Right atrium auricular region (tissue), 2 donors: ENCODE measurements at regions not wholly inside any gene's neighbourhood (a gene's known extent, or its start where the extent isn't known, plus 50 kb on each side); places are given as distances from the start of the nearest gene placed in this dataset.

Source experiments
- DNase-seq: peaks from one replicate; pipeline ENCODE4 v3.0.0-alpha.2; 2019; ENCODE audit warnings: low spot score
- H3K27ac ChIP-seq, 2 donors: fragments of 200-600 bp; sonication (generic); 1 replicate in 1 of 2; 2 replicates in 1 of 2; pipeline ENCODE4 v1.5.1; 2016 to 2019
- H3K27me3 ChIP-seq, 2 donors: fragments of 200-600 bp; sonication (generic); one replicate each; pipeline versions ENCODE4 v1.5.1 to v1.6.0; 2017 to 2019
- H3K36me3 ChIP-seq: fragments of 200-600 bp; sonication (generic); one replicate; pipeline ENCODE4 v1.5.1; 2016
- H3K4me1 ChIP-seq, 2 donors: fragments of 200-600 bp; sonication (generic); one replicate each; pipeline versions ENCODE4 v1.5.1 to v1.6.0; 2017 to 2019
- H3K4me3 ChIP-seq, 2 donors: fragments of 200-600 bp; sonication (generic); 1 replicate in 1 of 2; 2 replicates in 1 of 2; pipeline ENCODE4 v1.5.1; 2017 to 2019; ENCODE audit warnings: mild to moderate bottlenecking in 1 of 2, moderate library complexity in 1 of 2
- H3K9me3 ChIP-seq, 2 donors: fragments of 200-600 bp; sonication (generic); one replicate each; pipeline ENCODE4 v1.5.1; 2019
- TF ChIP-seq, protein P1 (sequence below), 2 donors: fragments of 200-600 bp; sonication (generic); IDR thresholded peaks; one replicate each; pipeline ENCODE4 v1.5.1; 2019; ENCODE audit warnings: antibody characterized with exemption in 2 of 2

DNA sequence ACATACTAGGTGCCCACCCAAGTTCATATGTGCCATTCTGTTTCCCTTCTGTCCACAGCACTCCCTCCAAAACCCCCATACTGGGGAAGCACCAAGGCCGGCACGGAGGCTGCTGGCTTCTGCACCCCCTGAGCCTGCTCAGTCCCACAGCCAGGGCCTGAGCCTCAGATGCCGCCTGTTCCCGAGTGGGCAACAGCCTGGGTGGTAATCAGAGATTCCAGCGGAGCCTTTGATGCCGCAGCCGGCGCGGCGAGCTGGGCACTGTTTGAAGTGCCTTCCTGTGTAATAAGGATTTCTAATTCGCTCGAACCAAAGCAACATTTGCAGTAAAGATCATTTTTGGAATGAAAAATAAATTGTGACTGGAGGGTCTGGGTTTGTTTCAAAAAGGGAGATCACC is 460.3 kb downstream of the SOX6 start:
- TF ChIP-seq, protein P1, sequence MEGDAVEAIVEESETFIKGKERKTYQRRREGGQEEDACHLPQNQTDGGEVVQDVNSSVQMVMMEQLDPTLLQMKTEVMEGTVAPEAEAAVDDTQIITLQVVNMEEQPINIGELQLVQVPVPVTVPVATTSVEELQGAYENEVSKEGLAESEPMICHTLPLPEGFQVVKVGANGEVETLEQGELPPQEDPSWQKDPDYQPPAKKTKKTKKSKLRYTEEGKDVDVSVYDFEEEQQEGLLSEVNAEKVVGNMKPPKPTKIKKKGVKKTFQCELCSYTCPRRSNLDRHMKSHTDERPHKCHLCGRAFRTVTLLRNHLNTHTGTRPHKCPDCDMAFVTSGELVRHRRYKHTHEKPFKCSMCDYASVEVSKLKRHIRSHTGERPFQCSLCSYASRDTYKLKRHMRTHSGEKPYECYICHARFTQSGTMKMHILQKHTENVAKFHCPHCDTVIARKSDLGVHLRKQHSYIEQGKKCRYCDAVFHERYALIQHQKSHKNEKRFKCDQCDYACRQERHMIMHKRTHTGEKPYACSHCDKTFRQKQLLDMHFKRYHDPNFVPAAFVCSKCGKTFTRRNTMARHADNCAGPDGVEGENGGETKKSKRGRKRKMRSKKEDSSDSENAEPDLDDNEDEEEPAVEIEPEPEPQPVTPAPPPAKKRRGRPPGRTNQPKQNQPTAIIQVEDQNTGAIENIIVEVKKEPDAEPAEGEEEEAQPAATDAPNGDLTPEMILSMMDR (IDR thresholded peaks at IDR 0.05) = no peak
- H3K27ac ChIP-seq = no peak overlapping the region

DNA sequence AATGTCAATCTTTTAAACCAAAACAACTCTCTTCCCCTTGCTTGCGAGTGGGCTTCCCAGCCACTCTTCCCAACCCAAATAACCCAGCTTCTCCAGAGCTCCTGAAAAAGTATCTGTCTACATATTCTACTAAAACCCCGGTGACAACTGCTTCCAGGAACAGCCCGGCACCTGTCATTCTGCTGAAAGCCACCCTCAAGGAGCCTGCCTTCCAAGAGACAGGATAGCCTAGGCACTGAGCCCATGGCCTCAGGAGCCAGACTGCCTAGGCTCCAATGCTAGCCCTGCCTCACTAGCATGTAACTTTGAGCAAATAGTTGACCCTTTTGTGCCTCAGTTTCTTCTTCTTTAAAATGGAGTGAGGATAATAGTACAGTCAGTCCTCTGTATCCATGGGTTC is 459.8 kb downstream of the SOX6 start:
- TF ChIP-seq, protein P1 (IDR thresholded peaks at IDR 0.05) = no peak
- H3K4me1 ChIP-seq = peaks cover 0 to 15% of the 10 kb centered on the region in 2 donors
- H3K27me3 ChIP-seq = no peaks in the 10 kb centered on the region
- H3K4me3 ChIP-seq = no peak overlapping the region
- H3K36me3 ChIP-seq = no peaks in the 10 kb centered on the region
- H3K27ac ChIP-seq = no peak overlapping the region
- H3K9me3 ChIP-seq = no peaks in the 10 kb centered on the region
- DNase-seq = no peak

More for the DNA sequence above, 460.3 kb downstream of the SOX6 start:
- Histone ChIP-seq H3K36me3 (no peaks in the 10 kb centered on the region), H3K9me3 (no peaks in the 10 kb centered on the region), H3K4me3 (no peak overlapping the region), H3K4me1 (peaks cover 0 to 11% of the 10 kb centered on the region in 2 donors), H3K27me3 (no peaks in the 10 kb centered on the region)
- DNase-seq = no peak

DNA sequence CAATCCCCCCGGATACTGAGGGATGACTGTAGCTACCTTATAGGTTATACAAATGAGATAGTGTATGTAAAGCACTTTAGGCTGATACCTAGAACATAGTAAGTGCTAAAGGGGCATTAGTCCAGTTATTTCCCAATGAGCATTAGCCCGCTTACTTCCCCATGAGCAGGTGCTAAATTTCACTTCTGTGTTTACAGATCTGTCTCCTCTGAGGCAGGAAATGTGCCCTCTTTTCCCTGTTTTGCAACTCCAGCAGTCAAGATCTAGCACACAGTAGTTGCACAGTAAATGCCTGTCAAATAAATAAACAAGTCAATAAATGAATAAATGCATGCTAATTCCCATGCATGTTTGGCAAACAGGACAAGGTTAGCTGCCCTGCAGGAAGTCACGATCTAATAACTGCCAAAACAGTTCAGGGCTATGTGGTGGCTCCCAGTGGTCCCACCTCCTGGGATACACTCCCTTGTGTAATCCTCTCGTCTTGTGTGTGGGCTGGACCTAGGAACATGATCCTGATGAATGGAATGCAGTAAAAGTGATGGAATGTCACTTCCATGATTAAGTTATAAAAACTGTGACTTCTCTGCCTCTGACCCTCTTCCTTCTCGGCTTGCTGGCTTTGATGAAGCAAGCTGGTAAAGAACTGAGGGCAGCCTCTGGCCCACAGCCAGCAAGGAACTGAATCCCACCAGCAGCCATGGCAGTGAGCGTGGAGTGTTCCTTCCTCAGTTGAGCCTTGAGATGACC is 459.0 kb downstream of the SOX6 start:
- Histone ChIP-seq H3K4me3 (no peak overlapping the region), H3K4me1 (peaks cover 0 to 19% of the 10 kb centered on the region in 2 donors), H3K36me3 (no peaks in the 10 kb centered on the region), H3K27ac (no peak overlapping the region), H3K9me3 (no peaks in the 10 kb centered on the region), H3K27me3 (no peaks in the 10 kb centered on the region)
- no peak for DNase-seq
- TF ChIP-seq, protein P1 (IDR thresholded peaks at IDR 0.05) = no peak

DNA sequence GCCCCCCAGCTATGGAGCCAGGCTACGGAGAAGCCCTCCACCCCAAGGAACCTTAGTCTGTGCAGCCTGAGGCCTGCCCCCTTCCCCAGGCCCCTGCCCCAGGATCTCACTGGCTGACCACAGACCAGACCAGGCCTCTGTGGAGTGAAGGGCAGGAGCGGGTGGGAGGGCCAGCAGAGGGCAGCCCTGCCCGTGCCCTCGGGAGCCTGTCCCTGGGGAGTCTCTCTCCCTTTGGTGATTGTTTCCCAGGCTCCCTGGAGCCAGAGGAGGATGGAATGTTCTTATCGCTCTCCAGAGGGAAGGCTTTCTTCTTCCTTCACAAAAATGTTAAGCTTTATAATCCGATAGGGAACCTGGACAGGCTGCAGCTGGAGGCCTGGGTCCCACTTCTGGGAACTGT is 455.3 kb downstream of the SOX6 start:
- H3K9me3 ChIP-seq = no peaks in the 10 kb centered on the region
- DNase-seq = no peak
- no peaks in the 10 kb centered on the region for H3K36me3 ChIP-seq
- peaks cover 0 to 8% of the 10 kb centered on the region in 2 donors for H3K4me1 ChIP-seq
- no peaks in the 10 kb centered on the region for H3K27me3 ChIP-seq
- TF ChIP-seq, protein P1 (IDR thresholded peaks at IDR 0.05) = peak; percentile 18 to 67
- no peak overlapping the region for H3K27ac ChIP-seq
- H3K4me3 ChIP-seq = no peak overlapping the region

DNA sequence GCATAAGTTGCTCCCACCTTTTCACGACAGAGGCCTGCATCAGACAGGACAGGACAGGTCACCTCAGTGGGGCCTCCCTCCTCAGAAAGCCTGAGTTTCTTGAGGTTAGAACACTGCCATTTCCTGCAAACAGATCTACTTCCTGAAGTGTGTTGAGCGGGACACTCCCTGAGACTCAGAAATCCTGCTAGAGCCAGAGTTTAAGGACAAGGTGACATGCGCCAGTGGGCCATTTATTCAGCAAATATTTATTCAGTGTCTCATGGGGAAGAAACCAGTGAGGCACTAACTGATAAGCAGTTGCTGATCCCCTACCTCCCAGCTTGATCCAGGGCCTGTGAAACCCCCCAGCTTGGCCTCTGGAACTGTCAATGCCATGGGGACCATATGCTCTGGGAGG is 454.6 kb downstream of the SOX6 start:
- TF ChIP-seq, protein P1 (IDR thresholded peaks at IDR 0.05) = no peak
- no peak overlapping the region for H3K27ac ChIP-seq
- H3K4me3 ChIP-seq = no peak overlapping the region
- no peaks in the 10 kb centered on the region for H3K27me3 ChIP-seq
- no peaks in the 10 kb centered on the region for H3K36me3 ChIP-seq
- H3K9me3 ChIP-seq = no peaks in the 10 kb centered on the region
- peaks cover 0 to 8% of the 10 kb centered on the region in 2 donors for H3K4me1 ChIP-seq
- DNase-seq = no peak

DNA sequence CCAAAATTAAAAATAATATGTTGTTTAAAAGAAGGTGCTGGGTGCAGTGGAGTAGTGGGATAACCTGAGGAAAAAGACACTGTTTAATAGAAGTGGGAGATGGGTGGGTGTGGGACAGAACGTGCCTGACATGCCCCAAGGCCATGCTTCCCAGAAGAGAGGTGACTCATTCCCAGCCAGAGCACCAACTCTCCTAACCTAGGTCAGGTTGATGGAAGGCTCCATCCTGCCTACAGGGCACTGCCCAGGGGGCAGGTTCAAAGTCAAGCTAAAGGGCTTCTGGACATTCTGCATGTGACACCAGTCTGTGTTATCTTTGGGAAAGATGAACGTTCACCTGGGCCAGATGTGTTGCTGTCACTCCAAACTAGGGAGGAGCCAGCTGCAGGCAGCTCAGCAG is 453.1 kb downstream of the SOX6 start:
- Histone ChIP-seq H3K4me1 (peaks cover 0 to 8% of the 10 kb centered on the region in 2 donors), H3K27me3 (no peaks in the 10 kb centered on the region), H3K27ac (no peak overlapping the region), H3K4me3 (no peak overlapping the region), H3K9me3 (no peaks in the 10 kb centered on the region), H3K36me3 (no peaks in the 10 kb centered on the region)
- no peak for DNase-seq
- TF ChIP-seq, protein P1 (IDR thresholded peaks at IDR 0.05) = no peak
